LNCaP clone FGC (cell line): ENCODE measurements at regions not wholly inside any gene's neighbourhood (a gene's known extent, or its start where the extent isn't known, plus 50 kb on each side); places are given as distances from the start of the nearest gene placed in this dataset.
A peak's percentile ranks its signal among the peaks of the same experiment; 100 is the strongest.
"Not testable (repeated sequence)": the region's sequence is repeated elsewhere in the genome, so short reads cannot be mapped to it uniquely, and the experiment has no call there.

Experiments used
- DNase-seq: peaks from one replicate; pipeline ENCODE4 v3.0.0-alpha.2; 2011; ENCODE audit warnings: low read depth
- H3K4me3 ChIP-seq: 2 replicates; pipeline ENCODE4 v1.5.1; 2011; ENCODE audit warnings: mild to moderate bottlenecking, low read depth, low read length, control low read depth
- TF ChIP-seq, protein P1 (sequence below): IDR thresholded peaks from 2 replicates; pipeline ENCODE4 v1.5.1; 2012; ENCODE audit warnings: mild to moderate bottlenecking; ENCODE audit not compliant: control insufficient read depth, insufficient read depth; ENCODE audit errors: extremely low read depth

DNA sequence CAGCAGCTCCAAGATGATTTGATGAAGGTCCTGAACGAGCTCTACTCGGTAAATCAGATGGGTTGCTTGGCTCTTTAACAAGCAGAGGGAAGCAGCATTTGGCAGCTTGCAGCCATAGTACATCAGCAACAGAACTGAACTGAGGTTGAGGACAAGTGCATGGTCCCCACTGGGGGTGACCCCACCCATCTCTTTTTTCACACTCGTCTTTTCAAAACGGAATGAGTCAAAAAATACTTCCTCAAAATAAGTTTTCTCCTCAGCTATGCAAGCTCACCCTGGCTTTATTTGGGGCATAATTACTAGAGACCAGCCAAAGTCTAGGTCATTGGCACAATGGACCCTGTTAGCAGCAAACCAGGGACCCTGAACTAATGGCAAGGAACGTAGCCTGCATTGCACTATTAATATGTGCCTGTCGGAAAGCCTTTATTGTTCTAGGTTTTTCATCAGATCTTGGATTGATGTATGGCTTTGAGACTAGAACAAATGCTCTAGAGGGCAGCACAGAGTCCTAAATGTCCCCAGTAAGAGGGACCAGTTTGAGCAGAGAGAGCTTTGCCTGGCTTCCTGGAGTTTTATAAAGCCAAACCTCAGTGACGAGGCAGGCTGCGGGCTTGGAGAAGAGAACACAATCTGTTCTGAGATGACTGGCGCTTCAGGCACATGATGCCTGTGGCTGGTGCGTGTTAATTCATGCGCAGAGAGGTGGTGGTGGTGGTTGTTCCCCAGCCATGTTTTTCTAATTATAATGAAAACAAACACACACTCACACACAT, 86.1 kb upstream of the IKBKE start:
- not testable (repeated sequence) for H3K4me3 ChIP-seq, DNase-seq
- TF ChIP-seq, protein P1, sequence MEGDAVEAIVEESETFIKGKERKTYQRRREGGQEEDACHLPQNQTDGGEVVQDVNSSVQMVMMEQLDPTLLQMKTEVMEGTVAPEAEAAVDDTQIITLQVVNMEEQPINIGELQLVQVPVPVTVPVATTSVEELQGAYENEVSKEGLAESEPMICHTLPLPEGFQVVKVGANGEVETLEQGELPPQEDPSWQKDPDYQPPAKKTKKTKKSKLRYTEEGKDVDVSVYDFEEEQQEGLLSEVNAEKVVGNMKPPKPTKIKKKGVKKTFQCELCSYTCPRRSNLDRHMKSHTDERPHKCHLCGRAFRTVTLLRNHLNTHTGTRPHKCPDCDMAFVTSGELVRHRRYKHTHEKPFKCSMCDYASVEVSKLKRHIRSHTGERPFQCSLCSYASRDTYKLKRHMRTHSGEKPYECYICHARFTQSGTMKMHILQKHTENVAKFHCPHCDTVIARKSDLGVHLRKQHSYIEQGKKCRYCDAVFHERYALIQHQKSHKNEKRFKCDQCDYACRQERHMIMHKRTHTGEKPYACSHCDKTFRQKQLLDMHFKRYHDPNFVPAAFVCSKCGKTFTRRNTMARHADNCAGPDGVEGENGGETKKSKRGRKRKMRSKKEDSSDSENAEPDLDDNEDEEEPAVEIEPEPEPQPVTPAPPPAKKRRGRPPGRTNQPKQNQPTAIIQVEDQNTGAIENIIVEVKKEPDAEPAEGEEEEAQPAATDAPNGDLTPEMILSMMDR = 0 out of 2 replicates have a peak, but pooled peaks have one; percentile 25

DNA sequence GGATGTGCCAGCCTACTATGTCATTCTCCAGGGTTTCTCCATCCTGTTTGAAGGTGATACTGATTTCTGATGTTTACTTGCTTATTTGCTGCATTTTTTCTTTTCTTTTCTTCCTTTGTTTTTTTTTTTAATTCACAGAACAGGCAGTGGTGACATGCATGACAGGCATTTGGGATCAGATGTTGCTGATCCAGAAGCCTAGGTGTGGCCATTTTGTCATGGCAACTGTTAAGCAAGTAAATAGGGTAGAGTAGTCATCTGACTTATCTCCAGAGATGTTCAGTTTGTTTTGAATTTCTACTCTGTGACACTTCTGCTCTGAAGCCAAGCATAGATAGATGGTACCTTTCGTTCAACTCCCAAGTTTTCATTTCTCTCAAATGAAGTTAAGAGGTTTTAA, 85.4 kb upstream of the IKBKE start:
- not testable (repeated sequence) for DNase-seq, H3K4me3 ChIP-seq

DNA sequence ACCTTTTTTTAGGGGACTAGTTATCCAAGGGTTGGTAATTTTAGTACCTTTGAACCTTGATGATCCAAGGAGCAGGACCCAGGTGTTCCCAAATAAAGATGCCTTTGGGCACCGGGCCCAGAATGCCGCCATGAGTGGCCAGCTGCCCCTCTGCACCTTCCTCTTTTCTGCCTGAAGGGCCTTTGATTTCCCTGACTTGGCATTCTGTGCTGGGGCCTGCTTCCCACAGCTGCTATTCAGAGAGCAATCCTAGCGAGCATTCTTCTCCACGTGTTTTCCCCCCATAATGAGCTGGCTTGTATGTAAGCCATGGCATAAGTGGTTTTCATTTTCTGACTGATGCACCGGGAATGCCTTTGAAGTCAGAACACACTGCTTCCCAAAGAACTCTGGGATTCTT, 82.6 kb upstream of the IKBKE start:
- DNase-seq, H3K4me3 ChIP-seq: not testable (repeated sequence)

DNA sequence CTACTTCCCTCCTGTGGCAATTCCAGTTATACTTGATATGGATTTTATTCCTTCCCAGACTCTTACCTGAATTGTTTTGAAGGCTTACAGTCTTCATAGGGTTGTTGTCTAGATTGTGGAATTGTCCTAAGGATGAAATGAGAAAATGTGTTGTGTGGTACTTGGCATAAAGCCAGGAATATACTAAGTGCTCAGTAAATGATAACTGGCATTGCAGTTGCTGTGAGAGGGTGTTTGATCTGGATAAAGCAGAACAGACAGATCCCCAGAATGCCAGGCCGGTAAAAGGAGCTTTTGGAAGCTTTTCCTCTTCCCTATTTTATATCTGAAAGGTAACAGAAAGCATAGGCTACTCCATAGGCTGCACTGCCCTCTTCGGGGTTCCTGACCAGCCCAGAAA, 78.4 kb upstream of the IKBKE start:
- not testable (repeated sequence) for DNase-seq

DNA sequence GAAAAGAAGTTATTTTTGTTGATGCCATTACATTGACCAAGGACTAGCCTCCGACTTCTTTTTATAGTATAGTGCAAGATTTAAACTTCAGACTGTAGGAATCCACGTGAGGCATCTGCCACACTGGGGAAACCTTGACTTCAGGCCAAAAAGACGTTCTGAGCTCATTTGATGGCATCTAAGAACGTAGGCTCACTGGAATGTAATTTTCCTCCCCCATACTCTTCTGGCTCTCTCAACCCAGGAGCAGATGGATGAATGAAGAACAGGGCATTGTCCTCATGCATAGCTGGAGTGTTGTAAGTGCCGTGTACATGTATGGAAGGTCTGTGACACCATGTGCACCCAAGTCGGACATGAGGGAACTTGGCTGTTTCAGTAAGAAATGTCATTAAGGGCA, 72.8 kb upstream of the IKBKE start:
- H3K4me3 ChIP-seq, DNase-seq: not testable (repeated sequence)

More for the DNA sequence above, 78.4 kb upstream of the IKBKE start:
- H3K4me3 ChIP-seq = not testable (repeated sequence)

DNA sequence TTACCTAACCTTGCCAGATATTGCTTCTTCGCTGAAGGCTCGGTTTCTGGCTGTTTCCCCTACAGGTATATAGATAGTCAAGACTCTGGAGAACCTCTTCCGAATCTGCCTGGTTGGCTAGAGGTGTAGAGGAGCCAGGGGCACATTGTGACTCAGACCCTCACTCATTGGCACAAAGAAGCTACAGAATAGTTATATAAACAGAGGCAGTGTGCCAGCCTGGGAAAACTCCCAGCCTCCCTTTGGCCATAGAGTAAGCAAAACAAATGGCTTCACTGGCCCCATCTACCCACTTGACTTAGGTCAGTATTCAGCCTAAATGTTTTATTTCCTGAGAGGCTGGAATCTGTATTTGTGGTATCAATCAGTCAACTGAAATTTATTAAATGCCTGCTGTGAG, 72.0 kb upstream of the IKBKE start:
- not testable (repeated sequence) for H3K4me3 ChIP-seq, DNase-seq

DNA sequence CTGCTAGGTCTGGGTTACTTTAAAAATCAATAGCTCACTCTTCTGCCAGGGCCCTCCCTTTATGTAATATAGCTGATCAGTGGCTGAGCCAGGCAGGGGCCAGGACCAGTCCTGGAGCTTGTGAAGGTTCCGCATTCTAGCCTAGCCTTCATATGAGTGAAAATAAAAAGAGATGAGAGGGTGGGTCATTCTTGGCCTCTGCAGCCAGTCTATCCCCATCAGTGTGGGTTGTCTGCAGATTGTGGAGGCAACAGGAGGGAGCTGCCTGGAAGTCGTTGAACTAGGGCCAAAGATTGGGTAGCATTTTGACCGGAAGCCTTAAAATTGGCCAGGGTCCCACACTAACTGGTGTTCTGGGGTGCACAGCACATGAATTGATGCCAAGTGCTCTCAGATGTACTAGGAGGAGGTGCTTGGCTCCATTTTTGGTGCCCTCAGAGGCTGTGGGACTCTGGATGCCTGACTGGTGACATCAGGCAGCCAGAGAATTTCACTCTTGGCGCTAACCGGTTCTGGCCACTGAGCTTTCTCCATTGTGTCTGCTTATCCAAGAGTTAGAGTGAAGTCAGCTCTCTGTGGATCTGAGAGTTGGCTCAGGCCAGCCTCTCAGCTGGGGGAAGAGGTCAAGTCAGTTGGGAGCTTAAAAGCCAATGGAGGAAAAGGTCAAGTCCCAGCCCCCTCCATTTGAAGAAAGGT, 66.5 kb upstream of the IKBKE start:
- H3K4me3 ChIP-seq, DNase-seq: not testable (repeated sequence)

DNA sequence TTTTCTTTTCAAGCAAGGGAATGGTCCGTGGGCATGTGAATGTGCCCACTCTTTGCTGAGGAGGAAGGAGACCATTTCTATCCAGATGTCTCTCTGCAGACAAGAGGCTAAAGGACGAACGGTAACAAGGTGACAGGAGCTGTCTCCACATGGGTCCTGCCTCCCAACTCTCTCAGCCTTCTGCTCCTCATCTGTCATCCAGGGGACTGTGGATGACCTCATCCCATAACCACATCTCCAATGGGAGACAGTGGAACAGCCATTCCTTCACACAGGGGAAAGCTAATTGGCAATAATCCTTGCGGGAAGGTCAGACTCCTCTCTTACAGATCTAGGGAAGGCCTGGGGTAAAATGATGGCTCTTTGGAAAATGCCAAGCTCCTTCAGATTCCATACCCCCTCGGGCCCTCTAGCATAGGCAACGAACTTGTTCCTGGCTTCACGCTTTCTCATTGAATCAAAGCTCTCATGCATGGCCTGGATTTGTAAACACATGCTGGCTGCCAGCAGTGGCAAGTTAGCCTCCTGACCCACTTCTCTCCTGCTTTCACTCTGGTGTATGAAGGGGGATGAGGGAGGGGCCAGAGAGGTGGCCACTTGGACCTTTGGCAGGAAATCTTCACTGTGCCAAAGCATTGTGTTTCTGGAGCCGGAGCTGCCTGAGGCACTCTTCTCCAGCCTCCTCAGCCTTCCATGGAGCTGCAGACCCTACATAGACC, 65.8 kb upstream of the IKBKE start:
- H3K4me3 ChIP-seq, DNase-seq: not testable (repeated sequence)

DNA sequence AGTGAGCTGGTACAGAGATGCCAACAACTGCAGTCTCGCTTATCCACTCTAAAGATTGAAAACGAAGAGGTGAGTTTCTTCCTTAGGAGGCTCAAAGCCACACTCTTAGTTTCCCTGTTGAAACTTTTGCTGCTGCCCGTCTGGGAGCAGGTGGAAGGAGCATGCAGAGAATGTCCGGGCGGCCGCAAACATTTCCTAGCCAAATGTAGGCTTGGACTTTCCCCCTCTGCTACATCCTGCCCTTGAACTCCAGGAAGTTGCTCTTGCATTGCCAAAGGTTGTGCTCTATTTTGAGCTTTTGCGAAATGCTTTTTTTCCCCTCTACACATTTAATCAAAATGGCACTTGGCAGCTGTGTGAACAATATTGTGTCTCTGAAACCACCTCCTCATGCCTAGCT, 65.0 kb upstream of the IKBKE start:
- not testable (repeated sequence) for H3K4me3 ChIP-seq, DNase-seq

DNA sequence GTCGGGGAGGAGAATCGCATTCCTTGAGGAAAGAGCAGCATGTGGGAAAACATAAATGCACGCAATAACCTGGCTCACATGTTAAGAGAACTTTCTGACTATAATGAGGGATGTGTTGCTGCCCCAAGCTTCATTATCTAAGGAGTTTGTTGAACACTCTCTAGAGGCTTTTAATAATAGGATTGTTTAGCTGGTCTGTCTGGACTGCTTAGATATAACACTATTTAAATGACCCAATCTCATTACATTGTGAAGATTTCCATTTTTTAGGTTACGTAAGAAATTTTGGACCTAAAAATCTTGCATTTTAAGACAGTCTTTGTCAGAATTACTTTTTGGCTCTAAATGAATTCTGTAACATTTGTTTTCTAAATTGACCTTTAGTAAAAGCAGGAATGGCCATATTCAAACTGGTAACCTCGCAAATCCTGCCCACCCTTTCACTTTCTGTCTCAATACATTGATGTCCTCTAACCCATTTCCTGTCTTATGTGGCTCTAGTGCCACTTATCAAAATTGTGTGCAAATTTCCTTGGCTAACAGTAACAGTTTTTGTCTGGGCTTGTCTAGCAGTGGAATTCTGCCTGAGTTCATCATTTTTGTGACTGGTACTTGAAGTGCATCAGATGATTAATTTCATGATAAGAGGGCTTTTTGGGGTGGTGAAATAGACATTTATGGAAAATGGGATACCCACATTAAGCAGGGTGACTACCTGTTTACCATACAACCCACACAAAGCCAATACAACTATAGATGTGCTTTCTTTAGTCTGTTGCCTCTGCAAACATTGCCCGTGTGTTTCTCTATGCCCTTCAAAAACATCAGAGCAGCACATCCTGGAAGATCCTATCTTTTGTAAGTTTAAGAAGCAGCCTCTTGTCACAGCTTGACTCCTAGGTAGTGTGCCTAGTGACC, 61.6 kb upstream of the IKBKE start:
- H3K4me3 ChIP-seq, DNase-seq: not testable (repeated sequence)

DNA sequence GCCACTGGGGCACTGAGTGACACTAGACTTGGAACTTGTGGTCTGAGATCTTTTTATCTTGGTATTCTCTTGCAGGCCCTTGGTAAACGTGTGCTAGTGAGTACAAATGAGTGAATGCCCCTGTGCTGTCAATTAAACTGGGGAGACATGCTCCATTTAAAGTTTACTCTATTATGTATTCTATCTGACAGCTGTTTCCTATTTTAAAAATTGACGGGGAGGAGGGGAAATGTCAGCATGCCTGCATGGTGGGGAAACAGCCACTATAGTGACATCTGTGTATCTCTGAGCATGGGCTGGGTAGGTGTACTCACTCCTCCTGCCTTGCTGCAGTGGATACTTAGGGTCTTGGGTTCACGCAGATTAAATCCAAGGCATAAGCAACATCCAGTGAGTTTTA, 59.0 kb upstream of the IKBKE start:
- TF ChIP-seq, protein P1 = no peak

More for the DNA sequence above, 59.0 kb upstream of the IKBKE start:
- H3K4me3 ChIP-seq = no peak overlapping the region
- no peak for DNase-seq
